ENCODE measurements at regions not wholly inside any gene's neighbourhood (a gene's known extent, or its start where the extent isn't known, plus 50 kb on each side); places are given as distances from the start of the nearest gene placed in this dataset.

DNA sequence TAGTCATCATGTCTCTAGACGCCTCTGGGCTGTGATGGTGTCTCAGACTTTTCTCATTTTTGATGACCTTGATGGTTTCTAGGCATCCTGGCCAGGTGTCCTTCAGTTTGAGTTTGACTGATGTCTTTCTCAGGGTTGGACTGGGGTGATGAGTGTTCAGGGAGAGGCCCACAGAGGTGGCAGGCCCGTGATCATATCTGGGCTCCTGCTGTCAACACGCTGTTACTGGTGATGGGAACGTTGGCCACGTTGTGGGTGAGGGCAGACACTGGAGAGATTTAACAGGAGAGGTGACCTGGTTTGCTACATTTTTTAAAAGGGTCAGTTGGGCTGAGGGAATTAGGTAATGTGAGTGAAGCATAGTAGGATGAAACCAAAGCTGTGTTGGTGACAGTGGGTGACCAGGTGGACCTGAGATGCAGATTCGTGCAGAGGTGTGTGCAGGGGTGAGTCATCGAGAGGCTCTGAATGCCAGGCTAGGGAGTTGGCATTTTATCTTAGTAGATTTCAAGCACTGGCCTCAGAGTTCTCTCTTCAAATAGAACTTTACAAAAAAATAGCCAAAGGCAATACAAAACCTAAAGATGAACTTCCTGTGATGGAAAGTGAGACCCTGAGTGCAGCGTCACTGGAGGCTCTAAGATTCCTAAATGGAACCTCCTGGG lies 174.1 kb downstream of the CDH26 start:
- DNase-seq, result peak in 2 of 3 donors; percentile 30 to 50
- Histone ChIP-seq H3K9me3 (ENCODE audit: control extremely low read depth in 1 of 5, control insufficient read depth in 4 of 5, insufficient read depth in 2 of 5, low read depth in 1 of 5, low read length in 4 of 5) (no peaks in the 10 kb centered on the region), H3K27me3 (replicated peaks in 2 of 5; ENCODE audit: control insufficient read depth in 4 of 5, insufficient read depth in 5 of 5, low read length in 4 of 5) (no peaks in the 10 kb centered on the region), H3K4me3 (ENCODE audit: control insufficient read depth in 1 of 7, extremely low read depth in 1 of 7, insufficient read depth in 4 of 7, low read depth in 2 of 7, low read length in 6 of 7) (peak overlapping the region in 2 of 7 experiments; percentile 6 to 41), H3K27ac (ENCODE audit: insufficient read depth in 1 of 2, low read depth in 1 of 2, low read length in 2 of 2, poor library complexity in 1 of 2, severe bottlenecking in 2 of 2) (no peak overlapping the region), H3K4me1 (ENCODE audit: control extremely low read depth in 1 of 4, control insufficient read depth in 4 of 4, insufficient read depth in 4 of 4, low read length in 3 of 4) (peaks cover 10 to 55% (median 42%) of the 10 kb centered on the region in 4 experiments), H3K36me3 (ENCODE audit: control insufficient read depth in 4 of 4, insufficient read depth in 4 of 4, low read length in 3 of 4) (no peaks in the 10 kb centered on the region)
- ChIA-PET POLR2A (interaction anchor here (1.0 kb wide), 1 partner anchor 13 kb away, joined by 3 read pairs; no protein-coding TSS in a partner anchor), CTCF (interaction anchor here (0.8 kb wide), 1 partner anchor 11 kb away, joined by 3 read pairs; no protein-coding TSS in a partner anchor)
- WGBS (ENCODE audit: insufficient coverage), result 86% methylated on average over 8 of the region's 8 CpGs

DNA sequence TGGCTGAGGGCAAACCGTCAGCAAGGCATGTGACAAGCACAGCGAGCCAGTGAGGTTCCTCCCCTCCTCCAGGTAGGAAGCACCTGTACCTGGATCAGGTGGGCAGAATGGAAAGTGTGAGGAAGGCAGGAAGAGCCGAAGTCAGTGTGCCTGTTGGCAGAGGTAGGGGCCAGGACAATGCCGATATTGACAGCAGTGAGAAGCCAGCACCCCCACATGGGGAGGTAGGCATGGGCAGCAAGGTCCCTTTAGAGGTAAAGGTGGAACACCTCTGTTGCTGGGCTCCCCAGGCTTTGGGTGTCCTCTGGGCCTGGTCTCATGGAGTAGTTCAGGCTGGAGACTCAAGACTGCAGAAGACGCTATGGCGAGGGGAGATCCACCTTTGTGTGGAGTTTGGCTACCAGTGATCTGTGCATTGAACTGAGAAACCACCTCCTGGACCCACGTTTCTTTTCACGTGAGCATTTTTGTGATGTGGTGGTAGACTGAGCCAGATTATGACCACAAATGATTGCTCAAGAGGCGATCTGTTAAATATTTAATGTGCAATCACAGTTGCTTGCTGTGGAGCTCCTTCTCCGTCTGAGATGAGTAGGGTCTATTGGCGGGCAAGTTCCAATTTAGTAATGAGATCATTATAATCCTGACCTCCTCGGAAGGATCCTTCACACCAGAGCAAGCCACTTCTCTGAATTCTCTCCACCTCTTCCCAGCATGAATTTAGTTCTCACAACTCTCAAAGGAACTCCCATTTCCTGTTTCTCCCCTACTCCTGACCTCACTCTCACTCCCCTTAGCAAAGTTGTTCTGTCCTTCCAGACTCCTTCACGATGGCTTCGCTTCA lies 174.8 kb downstream of the CDH26 start:
- POLR2A ChIA-PET, result no interaction called here
- peaks cover 16 to 62% (median 49%) of the 10 kb centered on the region in 4 experiments for H3K4me1 ChIP-seq (ENCODE audit: control extremely low read depth in 1 of 4, control insufficient read depth in 4 of 4, insufficient read depth in 4 of 4, low read length in 3 of 4)
- no peak overlapping the region for H3K27ac ChIP-seq (ENCODE audit: insufficient read depth in 1 of 2, low read depth in 1 of 2, low read length in 2 of 2, poor library complexity in 1 of 2, severe bottlenecking in 2 of 2)
- CTCF ChIA-PET, result no interaction called here
- H3K4me3 ChIP-seq (ENCODE audit: control insufficient read depth in 1 of 7, extremely low read depth in 1 of 7, insufficient read depth in 4 of 7, low read depth in 2 of 7, low read length in 6 of 7), result peak overlapping the region in 1 of 7 experiments; percentile 2
- no peak for DNase-seq
- H3K36me3 ChIP-seq (ENCODE audit: control insufficient read depth in 4 of 4, insufficient read depth in 4 of 4, low read length in 3 of 4), result no peaks in the 10 kb centered on the region
- no peaks in the 10 kb centered on the region for H3K27me3 ChIP-seq (replicated peaks in 2 of 5; ENCODE audit: control insufficient read depth in 4 of 5, insufficient read depth in 5 of 5, low read length in 4 of 5)
- 87% methylated on average over 12 of the region's 14 CpGs for WGBS (ENCODE audit: insufficient coverage)
- H3K9me3 ChIP-seq (ENCODE audit: control extremely low read depth in 1 of 5, control insufficient read depth in 4 of 5, insufficient read depth in 2 of 5, low read depth in 1 of 5, low read length in 4 of 5), result no peaks in the 10 kb centered on the region

DNA sequence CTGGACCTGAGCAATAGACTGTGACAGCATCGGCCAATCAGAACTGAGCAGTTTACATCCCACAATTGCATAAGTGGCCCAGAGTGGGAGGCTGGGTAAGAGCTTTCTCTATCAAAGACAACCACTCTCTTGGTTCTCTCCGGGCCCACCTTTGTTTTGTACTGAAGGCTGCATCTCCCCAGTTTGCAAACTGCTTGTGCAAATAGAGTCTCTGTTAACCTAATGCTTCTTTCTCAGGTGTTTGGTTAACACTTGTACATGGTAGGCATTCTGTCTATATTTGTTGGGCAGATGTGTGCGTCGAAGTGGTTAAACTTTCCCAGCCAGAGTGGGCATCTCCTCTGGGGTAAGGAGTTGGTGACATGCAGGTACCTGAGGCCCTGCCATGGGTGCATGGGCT lies 177.1 kb downstream of the CDH26 start:
- H3K4me3 ChIP-seq (ENCODE audit: control insufficient read depth in 1 of 7, extremely low read depth in 1 of 7, insufficient read depth in 4 of 7, low read depth in 2 of 7, low read length in 6 of 7), result no peak overlapping the region

DNA sequence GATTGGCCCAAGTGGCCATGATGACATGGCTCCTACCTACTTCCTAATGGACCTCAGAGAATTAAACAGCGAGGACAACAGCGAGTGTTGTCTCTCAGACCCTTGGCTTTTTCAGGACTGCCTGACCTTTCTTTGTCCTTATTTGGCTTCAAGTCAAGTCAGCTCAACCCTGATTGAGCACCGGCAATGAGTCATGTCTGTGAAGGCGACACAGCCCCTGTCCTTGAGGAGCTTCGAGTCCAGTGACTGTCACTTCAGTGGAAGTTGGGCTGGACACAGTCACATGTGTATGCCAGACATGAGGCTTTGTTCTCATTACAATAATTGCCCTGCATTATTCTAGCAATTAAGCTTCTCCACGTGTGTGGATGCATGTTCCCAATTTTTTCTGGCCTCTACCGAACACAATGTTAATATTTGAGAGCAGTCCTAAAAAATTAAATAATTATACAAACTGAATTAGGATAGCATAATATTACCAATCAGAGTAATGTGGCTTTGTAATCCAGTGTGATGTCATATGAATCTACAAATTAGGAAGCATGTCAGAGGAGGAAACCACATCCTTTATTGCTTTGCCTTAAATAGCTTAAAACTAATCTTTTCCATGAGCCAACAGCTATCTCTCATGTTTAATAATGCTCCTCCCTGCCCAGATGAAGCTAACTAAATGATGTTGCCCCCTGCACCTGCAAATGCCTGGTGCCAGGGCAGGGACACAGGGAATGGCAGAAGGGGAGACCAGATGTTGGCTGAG lies 178.6 kb downstream of the CDH26 start:
- Histone ChIP-seq H3K27ac (ENCODE audit: insufficient read depth in 1 of 2, low read depth in 1 of 2, low read length in 2 of 2, poor library complexity in 1 of 2, severe bottlenecking in 2 of 2) (no peak overlapping the region), H3K4me1 (ENCODE audit: control extremely low read depth in 1 of 4, control insufficient read depth in 4 of 4, insufficient read depth in 4 of 4, low read length in 3 of 4) (peaks cover 21 to 53% (median 47%) of the 10 kb centered on the region in 4 experiments), H3K4me3 (ENCODE audit: control insufficient read depth in 1 of 7, extremely low read depth in 1 of 7, insufficient read depth in 4 of 7, low read depth in 2 of 7, low read length in 6 of 7) (peak overlapping the region in 1 of 7 experiments; percentile 29), H3K27me3 (replicated peaks in 2 of 5; ENCODE audit: control insufficient read depth in 4 of 5, insufficient read depth in 5 of 5, low read length in 4 of 5) (no peaks in the 10 kb centered on the region), H3K36me3 (ENCODE audit: control insufficient read depth in 4 of 4, insufficient read depth in 4 of 4, low read length in 3 of 4) (no peaks in the 10 kb centered on the region), H3K9me3 (ENCODE audit: control extremely low read depth in 1 of 5, control insufficient read depth in 4 of 5, insufficient read depth in 2 of 5, low read depth in 1 of 5, low read length in 4 of 5) (no peaks in the 10 kb centered on the region)
- ChIA-PET CTCF (interaction anchor here (0.8 to 3.1 kb wide), 7 partner anchors 9 to 88 kb away, joined by 3 to 30 read pairs (median 4); no protein-coding TSS in a partner anchor), POLR2A (interaction anchor here (1.0 kb wide), 1 partner anchor 196 kb away, joined by 3 read pairs; the partner anchor contains the start of genes FAM217B and PPP1R3D)
- DNase-seq, result peak; percentile 38 to 84 (median 74)
- WGBS (ENCODE audit: insufficient coverage), result 86% methylated on average over 5 of the region's 7 CpGs

More for the DNA sequence above, 177.1 kb downstream of the CDH26 start:
- ChIA-PET CTCF (interaction anchor here (3.1 kb wide), 1 partner anchor 77 kb away, joined by 30 read pairs; no protein-coding TSS in a partner anchor), POLR2A (no interaction called here)
- WGBS (ENCODE audit: insufficient coverage), result 100% methylated on average over 4 of the region's 4 CpGs
- Histone ChIP-seq H3K4me1 (ENCODE audit: control extremely low read depth in 1 of 4, control insufficient read depth in 4 of 4, insufficient read depth in 4 of 4, low read length in 3 of 4) (peaks cover 27 to 68% (median 60%) of the 10 kb centered on the region in 4 experiments), H3K27me3 (replicated peaks in 2 of 5; ENCODE audit: control insufficient read depth in 4 of 5, insufficient read depth in 5 of 5, low read length in 4 of 5) (no peaks in the 10 kb centered on the region), H3K27ac (ENCODE audit: insufficient read depth in 1 of 2, low read depth in 1 of 2, low read length in 2 of 2, poor library complexity in 1 of 2, severe bottlenecking in 2 of 2) (no peak overlapping the region), H3K9me3 (ENCODE audit: control extremely low read depth in 1 of 5, control insufficient read depth in 4 of 5, insufficient read depth in 2 of 5, low read depth in 1 of 5, low read length in 4 of 5) (no peaks in the 10 kb centered on the region), H3K36me3 (ENCODE audit: control insufficient read depth in 4 of 4, insufficient read depth in 4 of 4, low read length in 3 of 4) (no peaks in the 10 kb centered on the region)
- no peak for DNase-seq

DNA sequence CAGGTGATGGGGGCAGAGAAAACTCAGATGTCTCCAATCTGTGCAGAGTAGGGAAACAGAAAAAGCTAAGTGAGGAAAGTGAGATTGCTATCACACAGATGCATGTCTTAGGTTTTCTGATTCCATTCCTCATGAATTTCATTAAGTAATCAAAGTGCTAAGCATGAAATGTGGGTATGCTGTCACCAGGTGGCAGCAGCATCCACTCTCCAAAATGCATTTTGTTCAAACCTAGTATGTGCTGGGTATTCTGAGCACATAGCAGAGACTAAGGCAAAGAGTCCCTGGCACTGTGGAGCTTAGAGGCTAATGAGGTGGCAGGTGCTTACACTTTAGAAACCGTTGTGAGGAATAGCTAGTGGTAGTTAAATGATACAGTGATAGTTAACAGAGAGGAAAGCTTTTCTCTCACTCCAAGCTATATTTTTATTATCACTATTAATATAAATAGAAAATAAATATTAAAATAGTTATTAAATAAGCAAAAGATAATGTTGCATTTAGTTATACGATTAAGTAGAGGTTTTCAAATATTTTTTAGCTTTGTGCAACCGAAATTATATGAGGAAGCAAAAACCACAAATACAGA lies 179.5 kb downstream of the CDH26 start:
- peak; percentile 31 to 70 (median 69) for DNase-seq
- WGBS (ENCODE audit: insufficient coverage), result no CpG with 5 or more reads among the region's 3 CpGs

More for the DNA sequence above, 179.5 kb downstream of the CDH26 start:
- no peak overlapping the region for H3K27ac ChIP-seq (ENCODE audit: insufficient read depth in 1 of 2, low read depth in 1 of 2, low read length in 2 of 2, poor library complexity in 1 of 2, severe bottlenecking in 2 of 2)
- H3K4me3 ChIP-seq (ENCODE audit: control insufficient read depth in 1 of 7, extremely low read depth in 1 of 7, insufficient read depth in 4 of 7, low read depth in 2 of 7, low read length in 6 of 7), result peak overlapping the region in 2 of 7 experiments; percentile 24 to 37
- POLR2A ChIA-PET, result interaction anchor here (1.0 kb wide), 1 partner anchor 197 kb away, joined by 3 read pairs; the partner anchor contains the start of genes FAM217B and PPP1R3D
- H3K27me3 ChIP-seq (replicated peaks in 2 of 5; ENCODE audit: control insufficient read depth in 4 of 5, insufficient read depth in 5 of 5, low read length in 4 of 5), result no peaks in the 10 kb centered on the region
- CTCF ChIA-PET, result interaction anchor here (0.7 to 3.1 kb wide), 12 partner anchors 9 to 125 kb away, joined by 3 to 30 read pairs (median 4); no protein-coding TSS in a partner anchor
- no peaks in the 10 kb centered on the region for H3K36me3 ChIP-seq (ENCODE audit: control insufficient read depth in 4 of 4, insufficient read depth in 4 of 4, low read length in 3 of 4)
- H3K4me1 ChIP-seq (ENCODE audit: control extremely low read depth in 1 of 4, control insufficient read depth in 4 of 4, insufficient read depth in 4 of 4, low read length in 3 of 4), result peaks cover 21 to 44% (median 38%) of the 10 kb centered on the region in 4 experiments
- H3K9me3 ChIP-seq (ENCODE audit: control extremely low read depth in 1 of 5, control insufficient read depth in 4 of 5, insufficient read depth in 2 of 5, low read depth in 1 of 5, low read length in 4 of 5), result no peaks in the 10 kb centered on the region

Data from common myeloid progenitor, CD34-positive (primary cell).